ENCODE measurements at regions not wholly inside any gene's neighbourhood (a gene's known extent, or its start where the extent isn't known, plus 50 kb on each side); places are given as distances from the start of the nearest gene placed in this dataset.
A peak's percentile ranks its signal among the peaks of the same experiment; 100 is the strongest.
"Not testable (repeated sequence)": the region's sequence is repeated elsewhere in the genome, so short reads cannot be mapped to it uniquely, and the experiment has no call there.

GRCh38 chr13:50747737-50748350 lies 95.6 kb downstream of the DLEU7 start (continued):
- no peak for TF ChIP-seq ZNF423 (tag by site-specific recombination; IDR thresholded peaks at IDR 0.05)
- no peak for TF ChIP-seq FEZF1 (tag by site-specific recombination; IDR thresholded peaks at IDR 0.05)
- no peak for TF ChIP-seq ZBTB7A (tag by site-specific recombination; IDR thresholded peaks at IDR 0.05; ENCODE audit: low read depth)
- no peak for TF ChIP-seq ZNF660 (tag by site-specific recombination; IDR thresholded peaks at IDR 0.05)
- TF ChIP-seq ZNF645 (tag by site-specific recombination; IDR thresholded peaks at IDR 0.05): no peak
- TF ChIP-seq ZNF175 (tag by site-specific recombination; IDR thresholded peaks at IDR 0.05): no peak
- TF ChIP-seq ZNF211 (tag by site-specific recombination; IDR thresholded peaks at IDR 0.05; ENCODE audit: low read depth): no peak

- POLR2A ChIA-PET; H3K27ac ChIP-seq (ENCODE audit: extremely low read depth, low read depth, low read length); H3K36me3 ChIP-seq (ENCODE audit: control insufficient read depth in 2 of 2, insufficient read depth in 1 of 2, low read length in 2 of 2); H3K9me3 ChIP-seq (ENCODE audit: control insufficient read depth, insufficient read depth, low read depth, low read length); CTCF ChIA-PET; H3K4me3 ChIP-seq (ENCODE audit: low read depth, low read length); H3K4me1 ChIP-seq (ENCODE audit: control insufficient read depth, insufficient read depth, low read length): not testable (repeated sequence)
Measured at GRCh38 chr13:50753221-50753620, 90.3 kb downstream of the DLEU7 start.

GRCh38 chr13:50755862-50756685 lies 87.4 kb downstream of the DLEU7 start:
- H3K4me3 ChIP-seq (ENCODE audit: low read depth, low read length); H3K4me1 ChIP-seq (ENCODE audit: control insufficient read depth, insufficient read depth, low read length); H3K9me3 ChIP-seq (ENCODE audit: control insufficient read depth, insufficient read depth, low read depth, low read length); H3K36me3 ChIP-seq (ENCODE audit: control insufficient read depth in 2 of 2, insufficient read depth in 1 of 2, low read length in 2 of 2); H3K27ac ChIP-seq (ENCODE audit: extremely low read depth, low read depth, low read length); POLR2A ChIA-PET: not testable (repeated sequence)
- CTCF ChIA-PET: interaction anchor here (0.8 kb wide), 1 partner anchor 567 kb away, joined by 3 read pairs; no protein-coding TSS in a partner anchor
- TF ChIP-seq SCRT2 (tag by site-specific recombination; IDR thresholded peaks at IDR 0.05) (peak; percentile 81), ZIC2 (tag by site-specific recombination; IDR thresholded peaks at IDR 0.05) (peak; percentile 27; the same call in 1 of the 2 replicates), KLF1 (tag by site-specific recombination; IDR thresholded peaks at IDR 0.05) (peak; percentile 46)

- H3K27ac ChIP-seq (ENCODE audit: extremely low read depth, low read depth, low read length): no peak overlapping the region
- ChIA-PET CTCF (no interaction called here), POLR2A (no interaction called here)
- H3K9me3 ChIP-seq (ENCODE audit: control insufficient read depth, insufficient read depth, low read depth, low read length): no peaks in the 10 kb centered on the region
- no peaks in the 10 kb centered on the region for H3K4me1 ChIP-seq (ENCODE audit: control insufficient read depth, insufficient read depth, low read length)
- no peaks in the 10 kb centered on the region for H3K36me3 ChIP-seq (ENCODE audit: control insufficient read depth in 2 of 2, insufficient read depth in 1 of 2, low read length in 2 of 2)
- no peak overlapping the region for H3K4me3 ChIP-seq (ENCODE audit: low read depth, low read length)
- TF ChIP-seq ZNF292 (tag by site-specific recombination; IDR thresholded peaks at IDR 0.05; ENCODE audit: borderline replicate concordance, low read depth): no peak
- TF ChIP-seq ZNF518A (tag by site-specific recombination; conservative IDR thresholded peaks at IDR 0.05; ENCODE audit: low read depth): no peak
- no peak for TF ChIP-seq ZNF404 (tag by site-specific recombination; IDR thresholded peaks at IDR 0.05)
- TF ChIP-seq YY2 (tag by site-specific recombination; IDR thresholded peaks at IDR 0.05): no peak
- TF ChIP-seq ZNF645 (tag by site-specific recombination; IDR thresholded peaks at IDR 0.05): no peak
Measured at GRCh38 chr13:50757008-50757407, 86.5 kb downstream of the DLEU7 start.

All from HEK293 (cell line).